ENCODE measurements at regions not wholly inside any gene's neighbourhood (a gene's known extent, or its start where the extent isn't known, plus 50 kb on each side); places are given as distances from the start of the nearest gene placed in this dataset.

DNA sequence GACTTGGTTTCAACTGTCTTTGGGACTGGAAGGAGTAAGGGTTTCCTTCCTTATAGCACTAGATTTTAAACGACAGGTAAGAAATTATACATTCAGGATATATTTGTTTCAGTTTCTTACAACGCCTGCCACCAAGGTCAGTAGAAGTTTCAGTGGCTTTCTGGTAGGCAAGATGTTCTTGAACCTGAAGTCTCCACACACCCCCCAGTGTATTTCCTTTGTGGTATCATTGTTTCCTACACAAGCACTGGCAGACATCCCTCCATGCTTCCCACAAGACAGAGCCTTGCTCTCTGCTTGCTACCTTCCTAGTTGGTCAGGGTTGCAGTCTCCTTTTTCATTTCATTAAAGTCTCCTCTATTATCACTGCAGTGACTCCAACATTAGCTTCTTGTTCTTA, 283.1 kb downstream of the FLRT2 start:
- no peaks in the 10 kb centered on the region for H3K4me1 ChIP-seq (ENCODE audit: control insufficient read depth in 4 of 4, insufficient read depth in 4 of 4, low read length in 3 of 4)
- WGBS, result 78% methylated on average over 2 of the region's 2 CpGs
- H3K27ac ChIP-seq (ENCODE audit: low read depth in 1 of 2, low read length in 2 of 2), result no peak overlapping the region
- TF ChIP-seq FOXA2 (IDR thresholded peaks at IDR 0.05), result no peak
- TF ChIP-seq EGR1 (IDR thresholded peaks at IDR 0.05; ENCODE audit: low read depth in 2 of 2), result no peak
- no peak for TF ChIP-seq RAD21 (IDR thresholded peaks at IDR 0.05)
- TF ChIP-seq NR2F2 (IDR thresholded peaks at IDR 0.05), result no peak
- no peak for TF ChIP-seq TAF1 (conservative IDR thresholded peaks at IDR 0.05)
- H3K36me3 ChIP-seq (ENCODE audit: control insufficient read depth in 4 of 4, insufficient read depth in 3 of 4, low read depth in 1 of 4, low read length in 3 of 4), result no peaks in the 10 kb centered on the region
- DNase-seq (ENCODE audit: low spot score), result no peak
- peaks cover 0 to 4% (median 0%) of the 10 kb centered on the region in 4 donors for H3K27me3 ChIP-seq (ENCODE audit: control insufficient read depth in 4 of 4, insufficient read depth in 4 of 4, low read length in 3 of 4)
- no peak overlapping the region for H3K4me3 ChIP-seq (ENCODE audit: low read depth in 1 of 3, low read length in 3 of 3)
- no peak overlapping the region for H3K9ac ChIP-seq (ENCODE audit: low read depth in 1 of 2, low read length in 2 of 2)
- no peaks in the 10 kb centered on the region for H3K9me3 ChIP-seq (ENCODE audit: control insufficient read depth in 4 of 4, low read length in 3 of 4)

DNA sequence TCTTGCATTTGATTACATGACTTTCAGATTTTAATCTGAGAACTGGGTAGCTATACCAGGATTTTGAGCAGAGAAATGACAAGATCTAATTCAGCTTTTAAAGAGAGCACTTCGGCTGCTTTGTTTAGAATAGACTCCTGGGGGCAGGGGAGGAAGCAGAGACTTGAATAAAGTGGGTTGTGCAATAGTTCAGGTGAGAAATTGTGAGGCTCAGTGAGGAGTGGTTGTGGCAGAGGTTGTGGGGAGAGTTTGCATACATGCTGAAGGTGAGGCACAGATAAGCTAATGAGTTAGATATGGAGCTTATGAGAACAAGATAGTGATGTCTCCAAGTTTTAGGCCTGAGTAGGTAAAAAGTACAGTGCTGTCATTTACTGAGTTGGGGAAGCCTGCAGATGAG, 281.4 kb downstream of the FLRT2 start:
- Histone ChIP-seq H3K27me3 (ENCODE audit: control insufficient read depth in 4 of 4, insufficient read depth in 4 of 4, low read length in 3 of 4) (peaks cover 0 to 4% (median 0%) of the 10 kb centered on the region in 4 donors), H3K9ac (ENCODE audit: low read depth in 1 of 2, low read length in 2 of 2) (no peak overlapping the region), H3K9me3 (ENCODE audit: control insufficient read depth in 4 of 4, low read length in 3 of 4) (no peaks in the 10 kb centered on the region), H3K36me3 (ENCODE audit: control insufficient read depth in 4 of 4, insufficient read depth in 3 of 4, low read depth in 1 of 4, low read length in 3 of 4) (no peaks in the 10 kb centered on the region), H3K4me1 (ENCODE audit: control insufficient read depth in 4 of 4, insufficient read depth in 4 of 4, low read length in 3 of 4) (no peaks in the 10 kb centered on the region), H3K27ac (ENCODE audit: low read depth in 1 of 2, low read length in 2 of 2) (no peak overlapping the region), H3K4me3 (ENCODE audit: low read depth in 1 of 3, low read length in 3 of 3) (no peak overlapping the region)
- WGBS, result 18% methylated on average over 1 of the region's 1 CpG
- DNase-seq (ENCODE audit: low spot score), result no peak
- TF ChIP-seq, protein P1, sequence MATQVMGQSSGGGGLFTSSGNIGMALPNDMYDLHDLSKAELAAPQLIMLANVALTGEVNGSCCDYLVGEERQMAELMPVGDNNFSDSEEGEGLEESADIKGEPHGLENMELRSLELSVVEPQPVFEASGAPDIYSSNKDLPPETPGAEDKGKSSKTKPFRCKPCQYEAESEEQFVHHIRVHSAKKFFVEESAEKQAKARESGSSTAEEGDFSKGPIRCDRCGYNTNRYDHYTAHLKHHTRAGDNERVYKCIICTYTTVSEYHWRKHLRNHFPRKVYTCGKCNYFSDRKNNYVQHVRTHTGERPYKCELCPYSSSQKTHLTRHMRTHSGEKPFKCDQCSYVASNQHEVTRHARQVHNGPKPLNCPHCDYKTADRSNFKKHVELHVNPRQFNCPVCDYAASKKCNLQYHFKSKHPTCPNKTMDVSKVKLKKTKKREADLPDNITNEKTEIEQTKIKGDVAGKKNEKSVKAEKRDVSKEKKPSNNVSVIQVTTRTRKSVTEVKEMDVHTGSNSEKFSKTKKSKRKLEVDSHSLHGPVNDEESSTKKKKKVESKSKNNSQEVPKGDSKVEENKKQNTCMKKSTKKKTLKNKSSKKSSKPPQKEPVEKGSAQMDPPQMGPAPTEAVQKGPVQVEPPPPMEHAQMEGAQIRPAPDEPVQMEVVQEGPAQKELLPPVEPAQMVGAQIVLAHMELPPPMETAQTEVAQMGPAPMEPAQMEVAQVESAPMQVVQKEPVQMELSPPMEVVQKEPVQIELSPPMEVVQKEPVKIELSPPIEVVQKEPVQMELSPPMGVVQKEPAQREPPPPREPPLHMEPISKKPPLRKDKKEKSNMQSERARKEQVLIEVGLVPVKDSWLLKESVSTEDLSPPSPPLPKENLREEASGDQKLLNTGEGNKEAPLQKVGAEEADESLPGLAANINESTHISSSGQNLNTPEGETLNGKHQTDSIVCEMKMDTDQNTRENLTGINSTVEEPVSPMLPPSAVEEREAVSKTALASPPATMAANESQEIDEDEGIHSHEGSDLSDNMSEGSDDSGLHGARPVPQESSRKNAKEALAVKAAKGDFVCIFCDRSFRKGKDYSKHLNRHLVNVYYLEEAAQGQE (IDR thresholded peaks at IDR 0.05), result no peak
- TF ChIP-seq HNF4A (conservative IDR thresholded peaks at IDR 0.05), result no peak
- TF ChIP-seq, protein P2, sequence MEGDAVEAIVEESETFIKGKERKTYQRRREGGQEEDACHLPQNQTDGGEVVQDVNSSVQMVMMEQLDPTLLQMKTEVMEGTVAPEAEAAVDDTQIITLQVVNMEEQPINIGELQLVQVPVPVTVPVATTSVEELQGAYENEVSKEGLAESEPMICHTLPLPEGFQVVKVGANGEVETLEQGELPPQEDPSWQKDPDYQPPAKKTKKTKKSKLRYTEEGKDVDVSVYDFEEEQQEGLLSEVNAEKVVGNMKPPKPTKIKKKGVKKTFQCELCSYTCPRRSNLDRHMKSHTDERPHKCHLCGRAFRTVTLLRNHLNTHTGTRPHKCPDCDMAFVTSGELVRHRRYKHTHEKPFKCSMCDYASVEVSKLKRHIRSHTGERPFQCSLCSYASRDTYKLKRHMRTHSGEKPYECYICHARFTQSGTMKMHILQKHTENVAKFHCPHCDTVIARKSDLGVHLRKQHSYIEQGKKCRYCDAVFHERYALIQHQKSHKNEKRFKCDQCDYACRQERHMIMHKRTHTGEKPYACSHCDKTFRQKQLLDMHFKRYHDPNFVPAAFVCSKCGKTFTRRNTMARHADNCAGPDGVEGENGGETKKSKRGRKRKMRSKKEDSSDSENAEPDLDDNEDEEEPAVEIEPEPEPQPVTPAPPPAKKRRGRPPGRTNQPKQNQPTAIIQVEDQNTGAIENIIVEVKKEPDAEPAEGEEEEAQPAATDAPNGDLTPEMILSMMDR (IDR thresholded peaks at IDR 0.05; ENCODE audit: low read depth, low read length, missing input control), result no peak
- no peak for TF ChIP-seq EGR1 (IDR thresholded peaks at IDR 0.05; ENCODE audit: low read depth in 2 of 2)
- TF ChIP-seq RAD21 (IDR thresholded peaks at IDR 0.05), result no peak
- TF ChIP-seq, protein P3, sequence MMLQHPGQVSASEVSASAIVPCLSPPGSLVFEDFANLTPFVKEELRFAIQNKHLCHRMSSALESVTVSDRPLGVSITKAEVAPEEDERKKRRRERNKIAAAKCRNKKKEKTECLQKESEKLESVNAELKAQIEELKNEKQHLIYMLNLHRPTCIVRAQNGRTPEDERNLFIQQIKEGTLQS (IDR thresholded peaks at IDR 0.05), result no peak
- TF ChIP-seq, protein P4, sequence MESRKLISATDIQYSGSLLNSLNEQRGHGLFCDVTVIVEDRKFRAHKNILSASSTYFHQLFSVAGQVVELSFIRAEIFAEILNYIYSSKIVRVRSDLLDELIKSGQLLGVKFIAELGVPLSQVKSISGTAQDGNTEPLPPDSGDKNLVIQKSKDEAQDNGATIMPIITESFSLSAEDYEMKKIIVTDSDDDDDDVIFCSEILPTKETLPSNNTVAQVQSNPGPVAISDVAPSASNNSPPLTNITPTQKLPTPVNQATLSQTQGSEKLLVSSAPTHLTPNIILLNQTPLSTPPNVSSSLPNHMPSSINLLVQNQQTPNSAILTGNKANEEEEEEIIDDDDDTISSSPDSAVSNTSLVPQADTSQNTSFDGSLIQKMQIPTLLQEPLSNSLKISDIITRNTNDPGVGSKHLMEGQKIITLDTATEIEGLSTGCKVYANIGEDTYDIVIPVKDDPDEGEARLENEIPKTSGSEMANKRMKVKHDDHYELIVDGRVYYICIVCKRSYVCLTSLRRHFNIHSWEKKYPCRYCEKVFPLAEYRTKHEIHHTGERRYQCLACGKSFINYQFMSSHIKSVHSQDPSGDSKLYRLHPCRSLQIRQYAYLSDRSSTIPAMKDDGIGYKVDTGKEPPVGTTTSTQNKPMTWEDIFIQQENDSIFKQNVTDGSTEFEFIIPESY (IDR thresholded peaks at IDR 0.05), result no peak
- no peak for TF ChIP-seq YY1 (IDR thresholded peaks at IDR 0.05)
- no peak for TF ChIP-seq JUND (IDR thresholded peaks at IDR 0.05)
- no peak for TF ChIP-seq TAF1 (conservative IDR thresholded peaks at IDR 0.05)
